AG04449 (cell line): ENCODE measurements at regions not wholly inside any gene's neighbourhood (a gene's known extent, or its start where the extent isn't known, plus 50 kb on each side); places are given as distances from the start of the nearest gene placed in this dataset.

Experiments used
- CTCF ChIA-PET: fragments of 350-600 bp; formaldehyde crosslinking; extraction: SDS; loops from one replicate; lab custom pipeline; 2021; ENCODE audit warnings: antibody characterized with exemption; lab: Yijun Ruan, JAX
- POLR2A ChIA-PET: fragments of 400-600, 350-600 bp; formaldehyde crosslinking; extraction: SDS; loops from one replicate; lab custom pipeline; 2020; ENCODE audit warnings: antibody characterized with exemption, inconsistent platforms; lab: Yijun Ruan, JAX
- DNase-seq: peaks from one replicate; pipeline ENCODE4 v3.0.0-alpha.2; 2010; ENCODE audit warnings: low read depth, low spot score
- H3K4me3 ChIP-seq: 2 replicates; pipeline ENCODE4 v1.5.1; 2011; ENCODE audit warnings: low read depth, mild to moderate bottlenecking, control low read depth, low read length
- CTCF ChIP-seq: IDR thresholded peaks from one replicate; pipeline ENCODE4 v1.5.1; 2011; ENCODE audit warnings: mild to moderate bottlenecking, moderate library complexity, low read length, control low read depth, inconsistent platforms; ENCODE audit not compliant: insufficient read depth; ENCODE audit errors: missing control alignments

- H3K4me3 ChIP-seq = no peak overlapping the region
- peak; percentile 53 for TF ChIP-seq CTCF
- ChIA-PET CTCF (interaction anchor here (0.7 to 10.9 kb wide), 37 partner anchors 8 to 753 kb away, joined by 3 to 136 read pairs (median 4); partner anchors contain the start of gene WIPI1), POLR2A (no interaction called here)
- no peak for DNase-seq
Observed at GRCh38 chr17:68771867-68772515, 170.8 kb upstream of the FAM20A start.

GRCh38 chr17:68768804-68769203, 167.6 kb upstream of the FAM20A start:
- H3K4me3 ChIP-seq = no peak overlapping the region
- ChIA-PET POLR2A (no interaction called here), CTCF (interaction anchor here (1.0 to 4.0 kb wide), 3 partner anchors 9 to 471 kb away, joined by 3 to 48 read pairs (median 3); no protein-coding TSS in a partner anchor)
- no peak for DNase-seq
- TF ChIP-seq CTCF = no peak

GRCh38 chr17:68766640-68767039, 165.5 kb upstream of the FAM20A start:
- TF ChIP-seq CTCF = no peak
- H3K4me3 ChIP-seq = no peak overlapping the region
- DNase-seq = no peak
- ChIA-PET POLR2A (no interaction called here), CTCF (interaction anchor here (0.6 to 8.4 kb wide), 7 partner anchors 8 to 565 kb away, joined by 3 to 75 read pairs (median 3); no protein-coding TSS in a partner anchor)

GRCh38 chr17:68763562-68763961, 162.4 kb upstream of the FAM20A start:
- TF ChIP-seq CTCF = no peak
- no peak overlapping the region for H3K4me3 ChIP-seq
- ChIA-PET POLR2A (no interaction called here), CTCF (interaction anchor here (1.2 to 8.8 kb wide), 6 partner anchors 8 to 298 kb away, joined by 3 to 75 read pairs (median 7); no protein-coding TSS in a partner anchor)
- no peak for DNase-seq

- ChIA-PET POLR2A (no interaction called here), CTCF (interaction anchor here (1.0 to 8.8 kb wide), 7 partner anchors 9 to 297 kb away, joined by 3 to 75 read pairs (median 4); no protein-coding TSS in a partner anchor)
- no peak overlapping the region for H3K4me3 ChIP-seq
- DNase-seq = no peak
- no peak for TF ChIP-seq CTCF
Observed at GRCh38 chr17:68762911-68763310, 161.7 kb upstream of the FAM20A start.

- DNase-seq = no peak
- ChIA-PET POLR2A (no interaction called here), CTCF (interaction anchor here (1.0 to 8.8 kb wide), 11 partner anchors 9 to 323 kb away, joined by 3 to 75 read pairs (median 7); no protein-coding TSS in a partner anchor)
- no peak for TF ChIP-seq CTCF
- no peak overlapping the region for H3K4me3 ChIP-seq
Observed at GRCh38 chr17:68760141-68760475, 158.9 kb upstream of the FAM20A start.
